Activated T-cell treated with anti-CD3 and anti-CD28 coated beads, Interleukin-2, amount 50 U/mL, for 24 hours (primary cell): ENCODE measurements at regions not wholly inside any gene's neighbourhood (a gene's known extent, or its start where the extent isn't known, plus 50 kb on each side); places are given as distances from the start of the nearest gene placed in this dataset.

ENCODE experiments used
- DNase-seq: peaks from one replicate; pipeline ENCODE4 v3.0.0-alpha.2; 2020
- H3K27ac Mint-ChIP-seq: 2 replicates; pipeline ENCODE4 v1.8.0; 2020; ENCODE audit warnings: mild to moderate bottlenecking, mixed read lengths
- H3K27me3 Mint-ChIP-seq: 2 replicates; pipeline ENCODE4 v1.8.0; 2020; ENCODE audit warnings: mixed read lengths
- H3K36me3 Mint-ChIP-seq: 2 replicates; pipeline ENCODE4 v1.8.0; 2020; ENCODE audit warnings: low read depth, mixed read lengths
- H3K4me1 Mint-ChIP-seq: 2 replicates; pipeline ENCODE4 v1.8.0; 2020; ENCODE audit warnings: low read depth, mixed read lengths
- H3K4me3 Mint-ChIP-seq: 2 replicates; pipeline ENCODE4 v1.8.0; 2020; ENCODE audit warnings: mild to moderate bottlenecking, moderate library complexity, mixed read lengths
- H3K9me3 Mint-ChIP-seq: 2 replicates; pipeline ENCODE4 v1.8.0; 2020; ENCODE audit warnings: mixed read lengths

- H3K36me3 Mint-ChIP-seq = no peaks in the 10 kb centered on the region
- no peak for DNase-seq
- H3K4me3 Mint-ChIP-seq = no peak overlapping the region
- peaks cover 17% of the 10 kb centered on the region for H3K4me1 Mint-ChIP-seq
- H3K27ac Mint-ChIP-seq = no peak overlapping the region
- H3K27me3 Mint-ChIP-seq = no peaks in the 10 kb centered on the region
- no peaks in the 10 kb centered on the region for H3K9me3 Mint-ChIP-seq
Observed at GRCh38 chr9:105881021-105881420, 186.7 kb downstream of the TMEM38B start.

GRCh38 chr9:105881654-105882349 lies 187.5 kb downstream of the TMEM38B start:
- no peaks in the 10 kb centered on the region for H3K27me3 Mint-ChIP-seq
- no peaks in the 10 kb centered on the region for H3K9me3 Mint-ChIP-seq
- DNase-seq = peak; percentile 67
- H3K36me3 Mint-ChIP-seq = no peaks in the 10 kb centered on the region
- no peak overlapping the region for H3K27ac Mint-ChIP-seq
- no peak overlapping the region for H3K4me3 Mint-ChIP-seq
- peaks cover 13% of the 10 kb centered on the region for H3K4me1 Mint-ChIP-seq

- Mint-ChIP-seq H3K36me3 (no peaks in the 10 kb centered on the region), H3K4me3 (no peak overlapping the region), H3K4me1 (peaks cover 12% of the 10 kb centered on the region), H3K27me3 (no peaks in the 10 kb centered on the region), H3K27ac (no peak overlapping the region), H3K9me3 (no peaks in the 10 kb centered on the region)
- DNase-seq = no peak
Observed at GRCh38 chr9:105883847-105884246, 189.5 kb downstream of the TMEM38B start.

- Mint-ChIP-seq H3K4me3 (no peak overlapping the region), H3K4me1 (peaks cover 12% of the 10 kb centered on the region), H3K27ac (no peak overlapping the region), H3K27me3 (no peaks in the 10 kb centered on the region), H3K36me3 (no peaks in the 10 kb centered on the region), H3K9me3 (no peaks in the 10 kb centered on the region)
- DNase-seq = no peak
Observed at GRCh38 chr9:105884416-105884815, 190.1 kb downstream of the TMEM38B start.

- H3K27me3 Mint-ChIP-seq = no peaks in the 10 kb centered on the region
- no peaks in the 10 kb centered on the region for H3K9me3 Mint-ChIP-seq
- no peak overlapping the region for H3K27ac Mint-ChIP-seq
- no peak overlapping the region for H3K4me3 Mint-ChIP-seq
- no peaks in the 10 kb centered on the region for H3K36me3 Mint-ChIP-seq
- H3K4me1 Mint-ChIP-seq = peaks cover 12% of the 10 kb centered on the region
- DNase-seq = no peak
Observed at GRCh38 chr9:105886136-105886535, 191.8 kb downstream of the TMEM38B start.

- H3K4me3 Mint-ChIP-seq = no peak overlapping the region
- H3K27ac Mint-ChIP-seq = no peak overlapping the region
- peaks cover 12% of the 10 kb centered on the region for H3K4me1 Mint-ChIP-seq
- H3K27me3 Mint-ChIP-seq = no peaks in the 10 kb centered on the region
- no peaks in the 10 kb centered on the region for H3K36me3 Mint-ChIP-seq
- no peaks in the 10 kb centered on the region for H3K9me3 Mint-ChIP-seq
- no peak for DNase-seq
Observed at GRCh38 chr9:105887679-105888078, 193.3 kb downstream of the TMEM38B start.

- Mint-ChIP-seq H3K9me3 (no peaks in the 10 kb centered on the region), H3K4me1 (no peaks in the 10 kb centered on the region), H3K27ac (no peak overlapping the region), H3K36me3 (no peaks in the 10 kb centered on the region), H3K4me3 (no peak overlapping the region), H3K27me3 (no peaks in the 10 kb centered on the region)
- no peak for DNase-seq
Observed at GRCh38 chr9:105890046-105890822, 195.9 kb downstream of the TMEM38B start.

GRCh38 chr9:105900123-105900522 lies 205.8 kb downstream of the TMEM38B start:
- H3K27me3 Mint-ChIP-seq = no peaks in the 10 kb centered on the region
- no peaks in the 10 kb centered on the region for H3K4me1 Mint-ChIP-seq
- DNase-seq = no peak
- no peaks in the 10 kb centered on the region for H3K9me3 Mint-ChIP-seq
- H3K27ac Mint-ChIP-seq = no peak overlapping the region
- H3K36me3 Mint-ChIP-seq = no peaks in the 10 kb centered on the region
- H3K4me3 Mint-ChIP-seq = no peak overlapping the region

- H3K27ac Mint-ChIP-seq = no peak overlapping the region
- no peaks in the 10 kb centered on the region for H3K9me3 Mint-ChIP-seq
- H3K4me3 Mint-ChIP-seq = no peak overlapping the region
- no peaks in the 10 kb centered on the region for H3K36me3 Mint-ChIP-seq
- no peaks in the 10 kb centered on the region for H3K4me1 Mint-ChIP-seq
- H3K27me3 Mint-ChIP-seq = no peaks in the 10 kb centered on the region
- DNase-seq = no peak
Observed at GRCh38 chr9:105901514-105902109, 207.3 kb downstream of the TMEM38B start.

- H3K4me1 Mint-ChIP-seq = no peaks in the 10 kb centered on the region
- DNase-seq = no peak
- H3K27me3 Mint-ChIP-seq = no peaks in the 10 kb centered on the region
- no peak overlapping the region for H3K4me3 Mint-ChIP-seq
- H3K9me3 Mint-ChIP-seq = no peaks in the 10 kb centered on the region
- no peaks in the 10 kb centered on the region for H3K36me3 Mint-ChIP-seq
- H3K27ac Mint-ChIP-seq = no peak overlapping the region
Observed at GRCh38 chr9:105908069-105908468, 213.7 kb downstream of the TMEM38B start.

- no peaks in the 10 kb centered on the region for H3K36me3 Mint-ChIP-seq
- H3K9me3 Mint-ChIP-seq = no peaks in the 10 kb centered on the region
- no peak for DNase-seq
- H3K4me1 Mint-ChIP-seq = no peaks in the 10 kb centered on the region
- H3K27me3 Mint-ChIP-seq = no peaks in the 10 kb centered on the region
- H3K4me3 Mint-ChIP-seq = no peak overlapping the region
- no peak overlapping the region for H3K27ac Mint-ChIP-seq
Observed at GRCh38 chr9:105911104-105911911, 217.0 kb downstream of the TMEM38B start.

- no peaks in the 10 kb centered on the region for H3K36me3 Mint-ChIP-seq
- H3K27ac Mint-ChIP-seq = no peak overlapping the region
- DNase-seq = no peak
- no peaks in the 10 kb centered on the region for H3K9me3 Mint-ChIP-seq
- H3K27me3 Mint-ChIP-seq = no peaks in the 10 kb centered on the region
- no peaks in the 10 kb centered on the region for H3K4me1 Mint-ChIP-seq
- H3K4me3 Mint-ChIP-seq = no peak overlapping the region
Observed at GRCh38 chr9:105912157-105912862, 218.0 kb downstream of the TMEM38B start.

GRCh38 chr9:105912863-105913516 lies 218.6 kb downstream of the TMEM38B start:
- Mint-ChIP-seq H3K9me3 (no peaks in the 10 kb centered on the region), H3K36me3 (no peaks in the 10 kb centered on the region), H3K27ac (no peak overlapping the region), H3K27me3 (no peaks in the 10 kb centered on the region), H3K4me1 (no peaks in the 10 kb centered on the region), H3K4me3 (no peak overlapping the region)
- DNase-seq = no peak
